ENCODE measurements at regions not wholly inside any gene's neighbourhood (a gene's known extent, or its start where the extent isn't known, plus 50 kb on each side); places are given as distances from the start of the nearest gene placed in this dataset.

GRCh38 chr16:8083560-8083959 lies 506.8 kb downstream of the TMEM114 start:
- DNase-seq (ENCODE audit: low read depth, low spot score) (no peak), ATAC-seq (no peak)
- Histone ChIP-seq H3K79me2 (ENCODE audit: insufficient read depth, low read length) (no peaks in the 10 kb centered on the region), H2AFZ (ENCODE audit: low read depth, low read length, poor library complexity, severe bottlenecking) (no peak overlapping the region), H3K27me3 (ENCODE audit: insufficient read depth, low read length) (no peaks in the 10 kb centered on the region), H3K4me3 (replicated peaks in 1 of 2; ENCODE audit: low read depth in 1 of 2, low read length in 2 of 2) (no peak overlapping the region), H3K4me2 (ENCODE audit: low read length) (no peak overlapping the region), H3K9me2 (ENCODE audit: insufficient read depth) (no peaks in the 10 kb centered on the region), H3K9me3 (ENCODE audit: control insufficient read depth in 1 of 2, insufficient read depth in 1 of 2, low read depth in 1 of 2, low read length in 2 of 2) (peaks cover 13 to 14% of the 10 kb centered on the region in 2 experiments; a peak in 2 of 4 replicates), H3K36me3 (ENCODE audit: control insufficient read depth in 1 of 2, insufficient read depth in 2 of 2, low read length in 2 of 2) (no peaks in the 10 kb centered on the region), H3K9ac (ENCODE audit: low read length) (no peak overlapping the region), H4K20me1 (ENCODE audit: insufficient read depth) (no peaks in the 10 kb centered on the region), H3K27ac (ENCODE audit: low read depth, low read length) (no peak overlapping the region), H3K4me1 (ENCODE audit: control insufficient read depth in 1 of 2, insufficient read depth in 2 of 2, low read length in 2 of 2) (no peaks in the 10 kb centered on the region)
- ChIA-PET RAD21 (ENCODE audit: low non-redundant PET in 1 of 2, low total read pairs in 2 of 2, uncharacterized antibody in 2 of 2, unreplicated experiment in 2 of 2) (no interaction called here), CTCF (no interaction called here), POLR2A (no interaction called here)
- intact Hi-C loops (cut with micrococcal nuclease), result no loop called here
- TF ChIP-seq EZH2 (IDR thresholded peaks at IDR 0.05) (no peak), FOSL1 (IDR thresholded peaks at IDR 0.05; ENCODE audit: low read depth) (no peak), CBX3 (IDR thresholded peaks at IDR 0.05; ENCODE audit: low read depth) (no peak), SRF (IDR thresholded peaks at IDR 0.05; ENCODE audit: low read depth) (no peak), CTCF (IDR thresholded peaks at IDR 0.05 in 2 of 3, conservative IDR thresholded peaks at IDR 0.05 in 1 of 3; ENCODE audit: borderline replicate concordance in 1 of 3, insufficient read depth in 1 of 3, low read depth in 2 of 3, low read length in 2 of 3) (no peak), ELF1 (IDR thresholded peaks at IDR 0.05; ENCODE audit: borderline replicate concordance, low read depth) (no peak), JUND (IDR thresholded peaks at IDR 0.05) (no peak), TCF7L2 (IDR thresholded peaks at IDR 0.05; ENCODE audit: borderline replicate concordance, extremely low read depth, insufficient read depth, insufficient read length) (no peak), RAD21 (IDR thresholded peaks at IDR 0.05; ENCODE audit: low read depth) (no peak), SIN3A (IDR thresholded peaks at IDR 0.05; ENCODE audit: low read depth) (no peak)
- TF ChIP-seq, protein P1, sequence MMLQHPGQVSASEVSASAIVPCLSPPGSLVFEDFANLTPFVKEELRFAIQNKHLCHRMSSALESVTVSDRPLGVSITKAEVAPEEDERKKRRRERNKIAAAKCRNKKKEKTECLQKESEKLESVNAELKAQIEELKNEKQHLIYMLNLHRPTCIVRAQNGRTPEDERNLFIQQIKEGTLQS (IDR thresholded peaks at IDR 0.05), result no peak
- no TSS peak for BruUV-seq (replicated peaks)

Measured in HCT116 (cell line).